Kidney epithelial cell (primary cell): ENCODE measurements at regions not wholly inside any gene's neighbourhood (a gene's known extent, or its start where the extent isn't known, plus 50 kb on each side); places are given as distances from the start of the nearest gene placed in this dataset.

ENCODE experiments used
- DNase-seq: peaks from one replicate; pipeline ENCODE4 v3.0.0-alpha.2; 2010; ENCODE audit warnings: low read depth
- H3K27me3 ChIP-seq: 2 replicates; pipeline ENCODE4 v1.6.0; 2011; ENCODE audit warnings: low read length; ENCODE audit not compliant: control insufficient read depth, insufficient read depth
- H3K36me3 ChIP-seq: 2 replicates; pipeline ENCODE4 v1.5.1; 2011; ENCODE audit warnings: low read length; ENCODE audit not compliant: control insufficient read depth, insufficient read depth
- H3K4me3 ChIP-seq: 2 replicates; pipeline ENCODE4 v1.5.1; 2011; ENCODE audit warnings: low read depth, mild to moderate bottlenecking, control low read depth, low read length
- CTCF ChIP-seq: IDR thresholded peaks from 2 replicates; pipeline ENCODE4 v1.5.1; 2011; ENCODE audit warnings: mild to moderate bottlenecking, moderate library complexity, low read length, control low read depth, inconsistent platforms; ENCODE audit not compliant: insufficient read depth, poor library complexity, severe bottlenecking

GRCh38 chr1:230591678-230592077, 50.6 kb upstream of the COG2 start:
- Histone ChIP-seq H3K36me3 (no peaks in the 10 kb centered on the region), H3K4me3 (no peak overlapping the region), H3K27me3 (no peaks in the 10 kb centered on the region)
- DNase-seq: no peak
- TF ChIP-seq CTCF: no peak

- H3K4me3 ChIP-seq: no peak overlapping the region
- TF ChIP-seq CTCF: no peak
- H3K27me3 ChIP-seq: no peaks in the 10 kb centered on the region
- DNase-seq: no peak
- H3K36me3 ChIP-seq: no peaks in the 10 kb centered on the region
These were observed 52.3 kb upstream of the COG2 start for GRCh38 chr1:230589951-230590350.

DNA sequence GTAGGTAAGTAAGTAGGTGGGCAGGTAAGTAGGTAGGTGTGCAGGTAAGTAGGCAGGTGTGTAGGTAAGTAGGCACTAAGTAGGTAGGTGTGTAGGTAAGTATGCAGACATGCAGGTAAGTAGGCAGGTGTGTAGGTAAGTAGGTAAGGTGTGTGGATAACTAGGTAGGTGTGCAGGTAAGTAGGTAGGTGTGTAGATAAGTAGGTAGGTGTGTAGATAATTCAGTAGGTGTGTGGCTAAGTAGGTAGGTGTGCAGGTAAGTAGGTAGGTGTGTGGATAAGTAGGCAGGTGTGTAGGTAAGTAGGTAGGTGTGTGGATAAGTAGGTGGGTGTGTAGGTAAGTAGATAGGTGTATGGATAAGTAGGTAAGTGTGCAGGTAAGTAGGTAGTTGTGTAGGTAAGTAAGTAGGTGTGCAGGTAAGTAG, 53.9 kb upstream of the COG2 start:
- no peak for DNase-seq
- no peaks in the 10 kb centered on the region for H3K27me3 ChIP-seq
- no peaks in the 10 kb centered on the region for H3K36me3 ChIP-seq
- no peak for TF ChIP-seq CTCF
- H3K4me3 ChIP-seq: no peak overlapping the region

- no peak for DNase-seq
- Histone ChIP-seq H3K36me3 (no peaks in the 10 kb centered on the region), H3K4me3 (no peak overlapping the region), H3K27me3 (no peaks in the 10 kb centered on the region)
- TF ChIP-seq CTCF: no peak
These were observed 55.2 kb upstream of the COG2 start for GRCh38 chr1:230587061-230587460.

GRCh38 chr1:230584660-230585059, 57.6 kb upstream of the COG2 start:
- no peak for DNase-seq
- no peak overlapping the region for H3K4me3 ChIP-seq
- TF ChIP-seq CTCF: no peak
- H3K36me3 ChIP-seq: no peaks in the 10 kb centered on the region
- H3K27me3 ChIP-seq: no peaks in the 10 kb centered on the region

GRCh38 chr1:230581446-230582079, 60.7 kb upstream of the COG2 start:
- no peaks in the 10 kb centered on the region for H3K27me3 ChIP-seq
- no peak for DNase-seq
- no peak overlapping the region for H3K4me3 ChIP-seq
- no peaks in the 10 kb centered on the region for H3K36me3 ChIP-seq
- TF ChIP-seq CTCF: no peak
